Ammon's horn (tissue), 1 donor: ENCODE measurements at regions not wholly inside any gene's neighbourhood (a gene's known extent, or its start where the extent isn't known, plus 50 kb on each side); places are given as distances from the start of the nearest gene placed in this dataset.

Experiments
- DNase-seq: peaks from one replicate; pipeline ENCODE4 v3.0.0-alpha.2; 2016; ENCODE audit warnings: low spot score

DNA sequence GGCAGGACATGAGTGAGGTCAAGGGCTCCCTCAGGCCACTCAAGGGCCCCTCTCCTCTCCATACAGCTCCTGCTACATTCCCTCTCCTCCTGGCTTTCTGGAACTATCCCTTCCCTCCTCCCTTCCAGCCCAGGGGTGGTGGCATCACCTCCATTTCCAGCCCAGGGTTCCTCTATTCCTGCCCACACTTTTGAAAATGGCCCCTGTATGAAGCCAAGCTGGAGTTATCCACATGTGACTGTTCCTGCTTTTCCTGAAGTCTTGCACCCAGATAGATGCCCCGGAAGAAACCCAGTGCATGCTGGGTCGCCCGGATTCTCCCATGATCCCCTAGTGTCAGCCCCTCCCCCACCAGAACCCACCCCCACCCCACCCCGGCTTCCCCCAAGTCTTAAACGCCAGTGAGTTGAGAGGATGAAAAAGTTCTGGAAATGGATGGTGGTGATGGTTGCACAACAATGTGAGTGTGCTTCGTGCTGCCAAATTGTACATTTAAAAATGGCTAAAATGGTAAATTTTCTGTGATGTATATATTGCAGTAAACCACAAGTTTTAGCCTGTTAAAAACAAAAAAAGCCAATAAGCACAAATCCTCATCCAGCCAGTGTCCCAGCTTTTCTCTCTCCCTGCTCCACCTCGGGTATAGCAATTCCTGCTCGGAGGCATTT, 136.9 kb downstream of the SCARB1 start:
- DNase-seq = no peak

DNA sequence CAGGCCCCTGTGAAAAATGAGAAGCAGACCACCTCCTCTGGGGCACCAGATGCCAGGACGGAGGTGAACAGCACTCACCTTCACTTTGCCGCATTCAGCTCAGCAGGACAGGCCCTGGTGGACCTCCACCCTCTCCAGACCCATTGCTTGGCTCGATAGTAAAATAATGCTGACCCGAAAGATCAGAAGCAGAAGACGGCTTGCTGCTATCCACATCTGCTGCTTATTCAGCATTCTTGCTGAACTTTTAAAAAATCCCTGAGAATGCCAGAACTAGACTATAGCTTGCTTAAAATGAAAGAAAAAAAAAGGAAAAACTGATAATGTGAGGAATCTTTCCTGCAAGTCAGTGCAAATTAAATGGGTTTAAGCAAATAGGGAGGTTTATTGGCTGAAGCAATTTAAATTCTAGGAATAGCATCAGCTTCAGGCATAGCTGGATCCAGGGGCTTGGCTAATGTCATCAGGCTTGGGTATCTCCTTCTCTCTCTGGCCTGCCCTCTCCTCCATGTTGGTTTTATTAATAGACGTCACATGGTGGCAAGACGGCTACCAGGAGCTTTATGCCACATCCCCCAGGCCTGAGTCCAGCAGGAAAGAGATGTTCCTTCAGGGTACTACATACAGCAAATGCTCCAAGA, 137.9 kb downstream of the SCARB1 start:
- DNase-seq = no peak

DNA sequence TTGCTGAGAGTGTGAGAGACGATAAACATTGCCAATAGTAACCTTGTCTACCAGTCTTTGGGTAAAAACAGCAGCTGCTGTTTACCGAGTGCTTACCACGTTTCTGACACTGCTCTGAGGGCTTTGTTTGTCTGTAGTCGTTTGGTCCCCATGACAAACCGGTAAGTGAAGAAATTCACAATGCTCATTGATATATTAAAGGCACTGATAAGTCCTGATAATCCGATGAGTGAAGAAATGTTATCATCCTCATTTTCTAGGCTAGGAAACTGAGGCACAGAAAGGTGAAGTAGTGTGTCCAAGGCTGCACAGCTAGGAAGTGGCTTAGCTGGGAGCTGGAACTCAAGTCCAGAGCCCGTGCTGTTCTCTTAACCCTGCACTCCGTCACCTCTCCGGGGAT, 138.6 kb downstream of the SCARB1 start:
- DNase-seq = no peak

DNA sequence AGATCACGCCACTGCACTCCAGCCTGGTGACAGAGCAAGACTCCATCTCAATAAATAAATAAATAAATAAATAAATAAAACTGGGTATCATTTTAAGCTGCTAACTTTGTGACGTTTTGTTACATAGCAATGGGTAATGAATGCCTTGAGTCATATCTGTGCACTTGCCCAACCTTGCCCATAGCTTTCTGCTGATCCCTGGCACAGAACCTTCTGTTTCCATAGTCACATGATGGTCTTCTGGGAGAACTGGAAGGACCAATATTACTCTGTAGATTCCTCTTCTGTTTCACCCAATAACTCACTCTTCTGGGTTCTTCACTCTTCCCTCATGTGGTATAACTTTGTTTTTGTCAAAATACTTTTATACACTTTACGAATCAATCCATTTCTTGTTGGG, 140.8 kb downstream of the SCARB1 start:
- DNase-seq = no peak

DNA sequence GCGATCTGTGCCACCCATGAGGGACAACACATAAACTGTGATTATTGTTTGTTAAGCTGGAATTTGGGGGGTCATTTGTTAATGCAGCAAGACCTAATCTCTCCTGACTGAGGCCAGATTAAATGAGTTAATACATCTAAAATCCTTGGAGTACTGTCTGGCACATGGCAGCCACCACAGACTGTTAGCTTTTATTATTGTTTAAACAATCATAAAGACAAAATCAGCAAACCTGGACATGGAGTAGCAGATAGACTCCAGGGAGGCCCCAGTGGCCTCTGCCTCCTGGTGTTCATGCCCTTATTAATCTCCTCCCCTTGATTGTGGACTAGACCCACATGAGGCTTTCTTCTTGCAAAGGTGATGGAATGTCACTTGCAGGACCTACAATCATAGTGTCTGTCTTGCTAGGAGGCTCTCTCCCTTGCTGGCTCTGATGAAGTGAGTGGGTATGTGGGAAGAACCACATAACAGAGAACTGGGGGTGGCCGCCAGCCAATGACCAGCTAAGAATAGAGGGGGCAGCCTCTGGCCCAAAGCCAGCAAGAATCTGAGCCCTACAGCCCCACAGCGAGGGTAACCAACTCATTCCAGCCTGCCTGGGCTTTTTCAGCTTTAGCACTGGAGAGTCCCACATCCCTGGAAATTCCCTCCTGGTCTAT, 142.0 kb downstream of the SCARB1 start:
- no peak for DNase-seq

DNA sequence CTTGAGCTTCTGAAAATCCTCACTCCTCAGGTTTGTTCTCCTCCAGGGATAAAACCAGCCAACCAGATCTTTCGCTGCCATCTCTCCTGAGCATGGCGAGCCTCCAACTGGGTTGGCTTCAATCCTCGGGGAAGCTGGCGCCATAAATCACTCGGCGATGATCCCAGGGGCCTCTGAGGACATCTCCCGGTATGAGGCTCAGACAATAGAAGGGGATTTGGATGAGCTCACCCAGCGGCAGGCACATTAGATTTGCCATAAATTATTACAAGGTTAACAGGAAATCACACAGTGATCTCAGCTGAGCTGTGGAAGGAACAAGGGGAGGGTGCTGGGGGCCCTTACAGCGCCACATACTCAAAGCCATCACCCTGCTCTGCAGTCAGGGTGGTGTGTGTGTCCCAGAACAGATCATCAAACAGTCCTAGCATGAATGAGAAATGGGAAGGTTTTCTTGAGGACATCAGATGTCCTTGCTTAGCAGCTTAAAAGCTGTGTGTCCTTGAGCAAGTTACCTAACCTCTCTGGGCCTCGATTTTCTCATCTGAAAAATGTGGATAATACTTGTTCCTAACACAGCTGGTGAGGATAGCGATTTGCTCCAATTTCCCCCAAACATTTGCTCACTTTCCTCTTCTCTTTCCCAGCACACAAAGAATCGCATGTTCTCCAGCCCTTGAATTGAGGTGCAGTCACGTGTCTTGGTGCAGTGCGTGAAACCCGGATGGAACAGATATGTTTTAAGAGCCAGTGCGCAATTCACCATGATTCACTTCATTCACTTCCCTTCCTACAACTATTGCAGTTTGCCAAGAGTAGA, 142.8 kb downstream of the SCARB1 start:
- DNase-seq = peak; percentile 50

DNA sequence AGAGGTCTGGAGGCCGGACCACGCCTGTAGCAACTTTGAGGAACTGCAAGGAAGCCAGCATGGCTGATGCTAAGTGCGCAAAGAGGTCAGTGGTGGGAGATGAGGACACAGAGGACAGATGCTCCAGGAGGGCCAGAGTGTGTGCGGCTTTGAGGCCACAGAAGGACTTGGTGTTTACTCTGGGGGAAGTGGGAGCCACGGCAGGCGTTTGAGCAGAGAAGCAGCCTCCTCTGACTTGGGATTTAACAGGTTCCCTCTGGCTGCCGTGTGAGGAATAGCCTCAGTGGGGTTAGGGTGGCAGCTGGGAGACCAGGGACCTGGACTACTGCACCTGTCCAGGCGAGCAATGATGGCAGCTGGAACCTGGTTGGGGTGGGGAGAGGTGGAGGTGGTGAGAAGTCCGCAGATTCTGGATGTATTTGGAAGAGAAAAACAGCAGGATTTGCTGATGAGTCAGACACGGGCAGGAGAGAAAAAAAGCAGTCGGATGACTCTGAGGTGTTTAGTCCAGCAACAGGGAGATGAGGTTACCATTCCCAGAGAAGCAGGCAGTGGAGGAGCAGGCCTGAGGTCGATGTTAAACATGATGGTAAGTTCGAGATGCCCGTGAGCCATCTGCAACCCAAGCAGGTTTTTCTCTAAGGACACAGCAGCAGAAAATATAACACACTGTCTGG, 143.5 kb downstream of the SCARB1 start:
- DNase-seq = no peak

DNA sequence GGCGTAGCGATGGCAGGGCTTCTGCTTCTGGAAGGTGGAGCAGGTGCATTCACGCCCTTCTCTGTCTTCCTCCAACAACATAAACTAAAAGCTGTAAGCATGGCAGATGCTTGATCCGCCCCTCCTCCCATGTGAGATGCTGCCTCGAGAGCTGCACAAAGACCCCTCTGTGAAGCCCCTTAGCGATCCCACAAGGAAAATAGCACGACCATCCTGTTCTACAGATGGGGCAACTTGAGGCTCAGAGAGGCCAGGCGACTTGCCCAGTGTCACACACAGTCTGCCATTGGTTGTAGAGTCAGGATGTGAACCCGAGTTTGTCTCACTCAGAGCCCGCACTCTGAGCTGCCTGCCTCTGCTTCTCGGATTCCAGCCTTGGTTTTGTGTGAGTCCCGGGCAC, 144.4 kb downstream of the SCARB1 start:
- no peak for DNase-seq

DNA sequence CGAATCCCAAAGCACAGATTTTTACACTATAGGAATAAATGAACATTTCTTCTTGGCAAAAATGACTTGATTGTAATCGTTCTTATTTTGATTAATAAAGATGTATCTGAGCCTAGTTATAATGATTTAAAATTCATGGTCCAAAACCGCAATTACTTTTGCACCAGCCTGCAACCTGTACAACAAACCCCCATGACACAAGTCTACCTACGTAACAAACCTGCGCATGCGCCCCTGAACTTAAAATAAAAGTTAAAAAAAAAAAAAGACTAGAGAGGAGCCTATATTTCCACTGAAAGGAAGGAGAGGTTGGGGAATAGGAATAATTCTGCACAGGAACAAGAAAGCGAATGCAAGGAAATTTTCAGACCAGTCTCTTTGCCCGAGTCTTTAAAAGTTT, 145.2 kb downstream of the SCARB1 start:
- DNase-seq = no peak

DNA sequence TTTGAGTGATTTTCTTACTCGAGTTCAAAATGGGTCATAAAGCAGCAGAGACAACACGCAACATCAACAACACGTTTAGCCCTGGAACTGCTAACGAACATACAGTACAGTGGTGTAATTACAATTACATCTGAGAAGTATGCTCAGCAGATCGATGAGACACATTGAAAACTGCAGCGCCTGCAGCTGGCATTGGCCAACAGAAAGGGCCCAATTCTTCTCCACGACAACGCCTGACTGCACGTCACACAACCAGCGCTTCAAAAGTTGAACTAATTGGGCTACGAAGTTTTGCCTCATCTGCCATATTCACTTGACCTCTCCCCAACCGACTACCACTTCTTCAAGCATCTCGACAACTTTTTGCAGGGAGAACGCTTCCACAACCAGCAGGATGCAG, 145.6 kb downstream of the SCARB1 start:
- DNase-seq = no peak

DNA sequence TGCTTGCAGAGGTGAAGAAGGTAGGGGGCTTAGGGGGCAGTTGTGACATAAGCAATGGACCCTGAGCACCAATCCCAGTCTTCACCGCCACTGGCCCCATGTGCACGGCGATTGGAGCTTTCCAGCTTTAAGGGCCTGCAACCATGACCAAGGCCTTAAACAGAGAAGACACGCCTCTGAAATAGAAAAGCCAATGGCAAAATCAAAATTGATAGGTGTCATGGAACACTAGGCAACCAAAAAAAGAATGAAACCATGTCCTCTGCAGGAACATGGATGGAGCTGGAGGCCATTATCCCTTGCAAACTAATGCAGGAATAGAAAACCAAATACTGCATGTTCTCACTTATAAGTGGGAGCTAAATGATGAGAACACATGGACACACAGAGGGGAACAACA, 146.3 kb downstream of the SCARB1 start:
- DNase-seq = no peak

DNA sequence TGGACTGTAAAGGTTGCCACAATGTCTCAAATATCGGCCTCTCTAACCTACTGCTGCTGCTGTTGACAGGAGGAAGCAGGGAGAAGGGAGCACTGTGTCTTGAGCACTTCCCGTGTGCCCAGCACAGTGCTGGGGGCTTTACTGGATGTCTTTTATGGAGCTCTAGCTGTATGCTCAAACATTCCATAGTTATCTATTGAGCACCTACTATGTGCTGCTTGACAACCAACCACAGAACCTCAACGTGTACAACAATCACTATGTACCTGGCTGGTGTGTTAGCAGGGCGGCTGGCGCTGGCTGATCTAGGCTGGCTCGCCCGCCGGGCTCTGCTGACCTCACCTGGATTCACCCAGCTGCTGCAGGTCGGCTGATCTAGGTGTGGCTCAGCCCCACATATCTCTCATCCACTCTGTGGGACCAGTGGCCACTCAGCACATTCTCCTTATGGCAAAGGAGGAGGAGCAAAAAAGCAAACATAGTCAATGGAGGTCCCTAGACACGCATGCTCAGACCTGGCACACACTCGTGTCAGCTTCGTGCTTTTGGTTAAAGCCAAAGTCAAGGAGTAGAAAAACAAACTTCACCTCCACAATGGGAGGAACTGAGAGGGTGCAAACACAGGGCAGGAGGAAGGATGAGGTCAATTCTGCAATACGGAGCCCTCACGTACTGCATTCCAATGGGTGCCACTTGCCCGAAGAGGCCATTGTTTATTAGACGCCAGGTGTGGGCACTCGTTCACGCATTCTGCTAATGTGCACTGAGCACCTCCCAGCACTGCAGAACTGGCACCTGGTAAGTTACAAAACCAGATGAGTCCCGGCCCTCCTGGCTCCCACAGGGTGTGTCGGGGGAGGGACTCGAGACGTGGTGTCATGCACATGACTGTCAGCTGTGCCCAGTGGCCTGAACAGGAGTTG, 147.2 kb downstream of the SCARB1 start:
- DNase-seq = no peak

DNA sequence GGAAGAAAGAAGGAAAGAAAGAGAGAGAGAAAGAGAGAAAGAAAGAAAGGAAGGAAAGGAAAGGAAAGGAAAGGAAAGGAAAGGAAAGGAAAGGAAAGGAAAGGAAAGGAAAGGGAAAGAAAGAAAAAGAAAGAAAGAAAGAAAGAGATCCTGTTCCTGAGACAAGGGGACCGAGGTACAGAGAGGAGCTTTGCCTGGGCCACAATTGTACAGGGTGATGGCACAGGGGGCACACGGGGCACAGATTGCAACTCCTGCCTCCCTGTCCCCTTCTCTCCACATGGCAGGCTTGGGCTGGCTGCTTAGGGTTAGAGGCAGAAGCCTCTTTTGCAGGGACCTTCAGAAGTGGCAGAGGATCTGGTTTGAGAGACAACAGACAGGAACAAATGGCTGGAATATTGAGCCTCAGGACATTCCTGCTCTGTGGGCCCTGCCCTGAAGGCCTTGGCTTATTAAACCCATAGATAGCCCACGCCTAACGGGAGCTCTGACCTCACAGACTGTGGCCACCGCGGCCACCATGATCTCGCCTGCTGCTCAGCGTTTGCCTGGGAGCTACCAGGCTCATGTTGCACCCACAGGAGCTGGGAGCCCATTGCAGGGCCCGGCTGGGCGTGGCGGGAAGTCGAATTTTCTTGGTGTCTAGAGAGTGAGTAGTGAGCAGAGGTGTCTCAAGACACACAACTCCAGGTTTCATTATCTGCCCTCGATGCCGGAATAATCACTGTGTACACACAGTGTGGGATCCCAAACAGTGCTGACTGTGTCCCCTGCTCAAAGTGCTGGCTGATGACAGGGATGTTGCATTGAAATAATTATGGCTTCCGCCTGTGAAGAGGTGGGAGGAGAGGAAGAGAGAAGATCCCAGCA, 147.9 kb upstream of the NCOR2 start:
- no peak for DNase-seq

DNA sequence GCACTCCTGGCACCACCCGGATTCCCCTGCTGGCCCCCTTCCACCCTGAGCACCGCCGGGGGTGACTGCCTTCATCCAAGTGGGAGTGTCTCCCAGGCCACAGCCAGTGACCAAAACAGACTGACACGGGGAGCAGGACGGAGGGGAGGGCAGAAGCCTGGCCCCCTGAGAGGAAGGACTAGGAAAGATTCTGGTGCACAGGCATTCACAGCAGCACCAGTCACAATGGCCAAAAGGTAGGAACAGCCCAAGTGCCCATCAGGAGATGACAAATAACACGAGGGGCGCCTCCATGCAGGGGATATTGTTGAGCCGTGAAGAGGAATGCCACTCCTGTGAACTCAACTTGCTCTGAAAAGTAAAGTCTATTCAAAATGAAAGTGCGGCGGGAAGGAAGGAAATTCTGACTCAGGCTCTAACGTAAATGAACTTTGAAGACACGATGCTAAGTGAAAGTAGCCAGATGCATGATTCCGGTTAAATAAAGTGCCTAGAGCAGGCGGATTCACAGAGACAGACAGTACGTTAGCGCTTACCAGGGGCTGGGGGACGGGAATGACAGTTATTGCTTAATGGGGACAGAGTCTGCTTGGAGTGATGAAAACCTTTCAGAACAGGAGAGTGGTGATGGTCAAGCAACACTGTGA, 146.1 kb upstream of the NCOR2 start:
- peak; percentile 58 for DNase-seq

DNA sequence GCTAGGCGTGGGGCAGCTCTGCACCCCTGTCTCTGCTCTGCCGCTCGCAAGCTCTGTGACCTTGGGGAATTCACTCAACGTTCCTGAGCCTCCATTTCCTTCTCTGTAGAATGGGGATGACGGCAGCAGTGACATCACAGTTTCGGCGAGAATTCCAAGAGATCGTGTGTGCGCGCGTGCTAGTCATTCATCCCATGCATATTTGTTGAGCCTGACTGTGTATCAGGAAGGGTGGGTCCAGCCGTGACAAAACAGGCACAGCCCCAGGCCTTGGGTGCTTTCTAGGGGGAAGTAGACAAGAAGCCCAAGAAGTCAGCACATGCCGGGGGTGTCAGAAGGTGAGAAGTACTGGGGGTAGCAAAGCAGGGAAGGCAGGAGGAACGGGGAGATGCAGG, 145.6 kb upstream of the NCOR2 start:
- no peak for DNase-seq

DNA sequence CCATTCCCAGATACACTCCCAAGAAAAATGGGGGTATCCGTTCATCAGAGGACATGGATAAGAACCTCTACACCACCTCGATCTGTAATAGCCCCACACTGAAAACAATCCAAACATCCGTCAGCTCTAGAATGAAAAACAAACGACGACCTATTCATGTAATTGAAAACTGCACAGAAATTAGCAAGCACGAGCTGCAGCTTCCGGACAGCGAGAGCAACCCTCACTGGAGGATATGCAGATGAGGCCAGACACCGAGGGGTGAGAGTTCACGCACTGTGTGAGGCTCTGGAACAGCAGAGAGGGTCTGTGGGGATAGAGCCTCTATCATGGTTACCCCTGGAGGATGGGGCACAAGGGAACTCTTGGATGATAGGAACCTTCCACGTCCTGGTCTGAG, 143.9 kb upstream of the NCOR2 start:
- DNase-seq = no peak

DNA sequence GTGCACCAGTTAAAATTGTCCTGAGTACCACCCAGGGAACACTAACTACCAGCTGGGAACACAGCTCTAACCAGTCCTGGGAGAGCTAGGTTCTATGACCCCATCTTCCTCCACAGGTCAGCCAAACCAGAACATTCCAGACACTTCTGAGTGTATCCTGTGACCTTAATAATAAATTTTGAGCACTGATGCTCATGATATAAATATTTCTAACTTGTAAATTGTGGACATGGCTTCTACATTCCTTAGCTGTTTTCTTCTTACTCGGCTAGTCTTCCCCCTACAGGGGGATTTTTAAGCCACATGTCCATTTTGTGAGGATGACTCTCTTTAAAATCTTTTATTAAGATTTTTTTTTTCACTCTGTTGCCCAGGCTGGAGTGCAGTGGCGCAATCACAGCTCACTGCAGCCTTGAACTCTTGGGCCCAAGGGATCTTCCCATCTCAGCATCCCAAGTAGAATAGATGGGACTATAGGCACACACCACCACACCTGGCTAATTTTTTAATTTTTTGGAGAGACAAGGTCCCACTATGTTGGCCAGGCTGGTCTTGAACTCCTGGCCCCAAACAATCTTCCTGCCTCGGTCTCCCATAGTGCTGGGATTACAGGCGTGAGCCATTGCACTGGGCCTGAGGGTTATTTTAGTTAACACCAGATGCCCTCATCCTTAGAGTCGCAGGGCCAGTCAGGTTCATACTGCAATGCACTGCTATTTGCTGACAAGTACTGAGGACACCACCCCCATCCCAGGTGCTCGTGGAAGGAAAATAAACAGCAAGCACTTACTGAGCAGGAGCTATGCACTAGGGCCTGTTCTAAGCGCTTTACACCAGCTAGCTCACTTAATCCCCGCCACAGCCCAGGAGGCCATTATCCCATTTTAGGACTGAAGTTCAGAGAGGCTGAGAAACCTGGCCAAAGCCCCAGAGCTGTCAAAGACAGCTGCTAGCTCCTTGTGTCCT, 142.6 kb upstream of the NCOR2 start:
- no peak for DNase-seq

DNA sequence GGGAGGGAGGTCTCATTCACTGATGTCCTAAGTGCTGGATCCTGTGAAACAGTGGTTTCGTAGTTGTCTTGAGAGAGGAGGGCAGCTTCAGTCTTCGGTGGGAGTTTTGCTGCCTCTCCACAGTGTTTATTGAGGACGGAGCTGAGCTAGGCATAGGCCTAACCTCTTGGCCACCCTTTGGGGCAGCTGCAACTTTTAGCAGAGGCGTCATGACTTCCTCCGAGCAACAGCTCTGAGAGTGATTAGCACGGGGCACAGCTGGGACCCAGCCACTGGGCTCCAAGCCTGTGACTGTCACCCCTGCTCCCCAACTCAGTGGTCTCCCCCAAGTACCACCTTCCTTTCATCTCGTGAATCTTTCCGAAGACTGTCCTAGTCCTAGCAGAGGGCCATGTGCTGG, 139.9 kb upstream of the NCOR2 start:
- DNase-seq = no peak
